ENCODE measurements at regions not wholly inside any gene's neighbourhood (a gene's known extent, or its start where the extent isn't known, plus 50 kb on each side); places are given as distances from the start of the nearest gene placed in this dataset.

DNA sequence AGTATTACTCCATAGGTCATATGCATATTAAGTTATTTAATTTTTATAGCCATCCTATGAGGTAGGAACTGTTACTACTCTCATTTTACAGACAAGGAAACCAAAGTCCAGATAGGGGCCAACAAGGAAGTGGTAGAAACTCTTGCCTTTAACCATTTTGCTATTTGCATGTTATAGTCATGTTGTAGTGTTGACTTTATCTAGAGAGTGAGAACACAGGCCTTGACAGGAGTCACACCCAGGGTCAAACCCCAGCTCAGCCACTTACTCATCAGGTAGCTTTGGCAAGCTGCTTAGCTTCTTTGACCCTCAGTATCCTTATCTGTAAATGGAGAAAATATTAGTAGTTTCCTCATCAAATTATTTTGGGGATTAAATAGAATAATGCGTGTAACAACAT is 156.2 kb downstream of the CAND1 start:
- no peak for DNase-seq (ENCODE audit: low read depth in 2 of 3, low spot score in 2 of 3)

DNA sequence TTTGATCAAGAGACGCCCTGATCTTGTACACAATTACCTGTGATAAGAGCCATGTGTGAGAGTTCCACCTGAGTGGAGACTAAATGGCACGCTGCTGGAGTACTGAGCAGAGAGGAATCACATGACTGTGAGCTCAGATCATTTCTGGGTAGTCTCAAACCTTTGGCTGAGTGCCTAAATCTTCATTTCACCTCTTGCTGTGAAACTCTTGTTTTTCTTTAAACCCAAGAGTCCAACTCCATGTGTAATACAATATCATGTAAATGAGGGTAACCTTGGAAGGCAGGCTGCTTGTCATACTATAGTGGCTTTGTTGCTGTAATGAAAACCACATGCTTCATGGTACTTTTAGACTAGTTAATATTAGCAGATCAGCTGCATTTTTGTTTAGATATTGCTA is 156.9 kb downstream of the CAND1 start:
- no peak for DNase-seq (ENCODE audit: low read depth in 2 of 3, low spot score in 2 of 3)

DNA sequence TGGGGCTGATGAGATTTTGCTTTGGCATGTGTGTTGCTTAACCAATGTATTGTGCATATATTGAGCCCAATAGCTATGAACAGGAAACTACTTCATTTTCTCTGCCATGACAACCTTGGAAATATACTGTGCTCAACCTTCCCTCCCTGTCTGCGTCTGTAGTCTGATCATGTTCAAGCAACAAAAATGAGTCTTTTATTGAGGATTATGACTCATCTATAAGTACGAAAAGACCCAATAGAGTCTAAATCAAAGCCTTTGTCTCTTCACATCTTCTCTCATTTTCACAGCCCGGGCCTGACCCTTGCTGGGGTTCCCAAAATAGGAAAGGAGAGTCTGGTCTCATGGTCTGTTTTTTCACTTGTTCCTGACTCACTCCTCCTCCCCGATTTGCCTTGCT is 158.2 kb downstream of the CAND1 start:
- no peak for DNase-seq (ENCODE audit: low read depth in 2 of 3, low spot score in 2 of 3)

DNA sequence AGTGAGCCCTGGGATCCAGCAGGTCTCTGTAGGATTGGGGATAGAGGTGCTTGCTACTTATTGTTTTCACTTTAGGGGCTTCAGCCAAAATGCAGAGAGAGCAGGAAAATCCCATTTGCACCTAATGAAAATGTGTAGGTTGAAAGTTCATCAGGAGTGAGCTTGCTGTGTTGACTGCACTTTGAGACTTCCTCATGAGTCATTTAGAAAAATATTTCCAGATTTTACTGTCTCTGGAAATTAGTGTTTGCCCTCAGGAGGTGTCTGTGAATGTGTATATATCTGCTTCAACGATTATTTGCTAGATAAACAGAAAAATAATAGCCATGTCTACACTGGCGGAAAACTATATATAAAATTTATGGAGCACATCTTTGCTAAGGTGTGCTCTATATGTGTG is 159.3 kb downstream of the CAND1 start:
- DNase-seq (ENCODE audit: low read depth in 2 of 3, low spot score in 2 of 3), result no peak

DNA sequence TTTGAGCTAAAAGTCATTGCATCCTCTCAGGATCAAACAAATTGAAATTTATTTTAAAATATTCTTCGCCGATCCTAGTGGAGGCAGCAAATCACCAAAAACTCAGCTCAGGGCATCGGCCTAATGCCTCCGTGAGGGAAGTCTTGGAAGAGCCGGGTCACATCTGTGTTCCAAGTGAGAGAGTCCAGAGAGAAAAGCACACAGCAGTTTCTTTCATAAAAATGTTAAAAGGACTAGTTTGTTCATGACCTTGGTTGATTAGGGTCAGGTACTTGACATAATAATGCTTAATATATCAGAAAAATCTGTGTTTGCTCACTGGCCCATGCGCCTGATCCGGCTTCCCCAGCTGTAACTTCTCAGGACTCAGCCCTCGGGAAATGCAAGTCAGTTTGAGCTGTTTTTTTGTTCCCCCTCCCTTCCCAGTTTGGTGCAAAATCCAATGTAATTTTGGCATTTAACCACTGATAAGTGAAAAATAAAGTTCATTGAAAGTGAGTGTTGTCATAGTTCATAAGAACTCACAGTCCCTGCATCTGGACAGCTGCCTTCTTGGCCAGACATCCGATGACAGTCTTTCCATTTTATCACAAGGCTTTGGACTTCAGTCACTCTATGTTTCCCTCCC is 161.7 kb downstream of the CAND1 start:
- DNase-seq (ENCODE audit: low read depth in 2 of 3, low spot score in 2 of 3), result no peak

DNA sequence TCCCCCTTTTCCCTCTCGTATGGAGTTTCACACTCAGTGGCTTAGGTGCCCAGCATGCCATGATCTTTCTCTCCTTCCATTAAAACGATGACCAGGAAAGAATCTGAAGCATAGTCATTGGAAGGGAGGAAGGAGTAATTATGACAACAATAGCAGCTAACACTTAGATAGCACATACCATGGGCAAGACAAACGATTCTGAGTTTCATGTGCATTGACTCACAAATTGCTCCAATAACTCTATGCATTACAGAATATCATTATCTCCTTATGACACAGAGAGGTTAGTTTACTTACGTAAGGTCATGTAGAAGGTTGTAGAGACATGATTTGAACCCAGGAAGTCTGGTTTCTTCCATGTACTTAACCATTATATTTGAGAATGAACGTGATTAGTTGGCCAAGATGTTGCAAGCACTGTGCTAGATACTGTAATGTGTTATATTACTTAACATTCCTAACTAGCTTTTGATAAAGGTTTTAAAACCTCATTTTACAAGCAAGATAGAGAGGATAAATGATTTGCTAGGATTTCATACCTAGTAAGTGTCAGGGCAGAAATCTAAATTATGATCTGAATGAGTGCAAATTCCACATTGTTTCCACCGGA is 162.4 kb downstream of the CAND1 start:
- no peak for DNase-seq (ENCODE audit: low read depth in 2 of 3, low spot score in 2 of 3)

DNA sequence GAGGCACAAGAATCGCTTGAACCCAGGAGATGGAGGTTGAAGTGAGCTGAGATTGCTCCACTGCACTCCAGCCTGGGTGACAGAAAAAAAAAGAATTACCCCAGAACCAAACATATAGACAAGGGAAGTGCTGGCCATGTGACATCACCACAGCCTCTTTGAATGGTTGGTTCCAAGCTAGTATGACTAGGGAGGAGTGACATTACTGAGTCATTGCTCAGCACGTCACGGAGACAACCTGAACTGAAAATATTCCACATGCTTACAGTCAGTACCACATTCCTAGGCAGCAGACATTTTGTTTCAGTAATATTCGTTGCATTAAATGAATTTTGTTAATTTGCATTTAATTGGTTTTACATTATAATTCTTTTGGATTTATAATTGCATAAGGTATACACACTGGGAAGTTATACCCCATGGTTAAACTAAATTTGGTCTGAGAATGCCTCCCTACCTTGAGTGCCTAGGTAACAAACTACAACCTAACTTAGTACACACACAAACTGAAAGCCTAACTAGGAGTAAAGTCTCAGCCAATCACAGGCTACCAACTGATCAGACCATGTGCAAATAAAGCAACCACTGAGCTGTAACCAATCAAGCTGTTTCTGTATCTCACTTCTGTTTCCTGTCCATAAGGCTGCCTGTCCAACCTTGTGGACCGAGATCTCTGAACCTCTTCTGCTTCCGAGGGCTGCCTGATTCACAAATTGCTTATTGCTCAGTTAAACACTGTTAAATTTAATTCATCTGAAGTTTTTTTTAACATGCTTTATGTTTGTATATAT is 164.4 kb downstream of the CAND1 start:
- DNase-seq (ENCODE audit: low read depth in 2 of 3, low spot score in 2 of 3), result no peak

DNA sequence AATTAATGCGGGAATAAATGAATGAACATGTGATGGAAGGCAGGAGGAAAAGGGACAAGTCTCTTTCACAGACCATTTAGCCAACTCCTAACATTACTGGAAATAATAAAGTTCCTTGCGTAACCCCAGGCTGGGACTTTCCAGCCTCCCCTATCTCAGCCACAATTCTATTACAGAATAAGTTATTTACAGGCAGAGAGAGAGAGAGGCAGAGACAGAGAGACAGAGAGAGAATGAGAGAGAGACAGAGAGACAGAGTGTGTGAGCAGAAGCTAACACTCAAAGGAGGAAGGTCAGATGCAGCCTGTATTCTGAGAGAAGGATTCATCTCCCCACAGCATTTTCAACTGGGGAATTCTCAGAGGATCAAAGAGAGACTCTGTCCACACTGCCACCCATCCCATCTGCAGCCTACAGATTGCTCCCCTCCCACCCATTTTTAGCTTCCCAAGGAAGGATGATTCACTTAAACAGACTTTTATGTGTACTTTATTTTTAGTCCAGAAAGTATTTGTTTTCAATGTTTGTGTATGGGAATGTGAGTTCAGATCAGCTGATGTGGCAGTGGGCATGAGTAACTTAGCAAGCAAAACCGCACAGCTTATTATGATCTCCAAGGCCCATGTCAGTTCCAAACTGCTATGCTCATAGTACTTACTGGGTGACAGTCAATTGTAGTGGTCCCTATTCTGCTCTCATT is 165.7 kb downstream of the CAND1 start:
- DNase-seq (ENCODE audit: low read depth in 2 of 3, low spot score in 2 of 3), result no peak

DNA sequence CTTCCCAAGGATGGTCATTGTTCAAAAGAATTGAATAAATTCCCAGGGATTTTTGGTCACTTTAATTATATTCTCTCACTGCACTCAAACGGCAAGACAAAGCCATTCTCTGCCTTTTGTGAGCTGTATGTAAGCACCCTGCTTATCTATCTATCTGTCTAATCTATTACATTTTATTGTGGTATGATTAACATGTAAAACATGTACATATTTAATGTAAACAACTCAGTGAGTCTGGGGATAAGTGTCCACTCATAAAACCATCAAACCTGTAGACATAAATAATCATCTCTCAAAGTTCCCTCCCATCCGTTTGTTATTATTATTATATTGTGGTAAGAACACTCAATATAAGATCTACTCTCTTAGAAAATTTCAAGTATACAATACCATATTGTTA is 167.1 kb downstream of the CAND1 start:
- no peak for DNase-seq (ENCODE audit: low read depth in 2 of 3, low spot score in 2 of 3)

DNA sequence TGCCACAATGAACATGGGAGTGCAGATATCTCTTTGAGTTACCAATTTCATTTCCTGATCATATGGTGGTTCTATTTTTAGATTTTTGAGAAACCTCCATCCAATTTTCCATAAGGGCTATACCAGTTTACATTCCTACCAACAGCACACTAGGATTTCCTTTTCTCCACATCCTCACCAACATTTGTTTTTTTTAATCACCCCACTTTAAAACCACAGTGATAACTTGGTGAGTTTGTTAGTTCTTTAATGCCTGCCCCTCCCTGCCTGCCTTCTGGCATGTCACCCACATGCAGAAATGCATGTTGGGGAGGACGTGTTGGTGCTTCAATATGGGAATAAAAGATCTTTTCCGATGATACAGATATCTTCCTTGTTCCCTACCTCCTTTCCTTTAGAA is 167.9 kb downstream of the CAND1 start:
- no peak for DNase-seq (ENCODE audit: low read depth in 2 of 3, low spot score in 2 of 3)

DNA sequence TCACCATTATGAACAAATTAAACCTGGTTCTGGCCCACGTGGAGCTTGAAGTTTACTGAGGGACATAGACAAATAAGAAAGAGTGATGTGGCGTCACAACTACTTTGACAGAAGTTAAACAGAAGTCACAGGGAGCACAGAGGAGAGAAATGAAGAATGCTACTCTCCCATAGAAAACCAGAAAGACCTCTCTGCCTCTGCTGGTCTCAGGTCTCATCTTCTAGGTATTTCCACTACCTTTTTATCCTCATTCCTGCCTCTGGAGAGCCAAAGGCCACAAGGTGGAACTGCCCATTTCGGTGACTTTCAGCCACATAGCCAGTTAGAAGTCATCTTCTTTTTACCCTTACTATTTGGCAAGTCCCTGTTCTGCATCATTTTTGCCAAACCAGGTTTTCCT is 170.5 kb downstream of the CAND1 start:
- DNase-seq (ENCODE audit: low read depth in 2 of 3, low spot score in 2 of 3), result no peak

DNA sequence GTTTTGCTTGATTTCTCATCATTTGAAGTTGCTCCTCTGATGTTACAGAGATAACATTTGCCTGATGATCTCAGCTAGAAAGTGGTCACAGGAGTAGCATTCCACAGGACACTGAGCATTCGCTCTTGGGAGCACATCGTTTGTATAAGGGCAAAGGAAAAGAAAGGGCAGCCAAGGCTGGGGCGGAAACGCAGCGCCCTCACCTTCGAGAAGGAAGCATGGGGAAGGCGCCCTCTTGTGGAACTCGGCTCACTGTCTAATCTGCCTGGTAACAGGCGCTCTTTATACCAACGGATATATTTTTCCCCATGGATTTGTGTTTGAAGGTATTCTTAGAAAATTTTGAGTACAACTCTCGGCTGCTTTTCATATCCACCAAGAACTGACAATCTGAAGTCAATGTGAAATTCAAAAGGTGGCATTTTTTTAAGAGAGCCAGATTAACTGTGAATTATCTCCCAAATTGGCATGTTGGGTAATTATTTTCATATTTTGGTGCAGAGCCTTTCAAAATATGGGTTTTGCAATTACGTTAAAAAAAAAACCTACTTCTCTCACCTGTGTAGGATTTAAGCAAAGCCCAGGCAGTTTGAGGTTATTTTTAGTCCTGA is 172.7 kb downstream of the CAND1 start:
- DNase-seq (ENCODE audit: low read depth in 2 of 3, low spot score in 2 of 3), result peak; percentile 43 to 81 (median 67)

DNA sequence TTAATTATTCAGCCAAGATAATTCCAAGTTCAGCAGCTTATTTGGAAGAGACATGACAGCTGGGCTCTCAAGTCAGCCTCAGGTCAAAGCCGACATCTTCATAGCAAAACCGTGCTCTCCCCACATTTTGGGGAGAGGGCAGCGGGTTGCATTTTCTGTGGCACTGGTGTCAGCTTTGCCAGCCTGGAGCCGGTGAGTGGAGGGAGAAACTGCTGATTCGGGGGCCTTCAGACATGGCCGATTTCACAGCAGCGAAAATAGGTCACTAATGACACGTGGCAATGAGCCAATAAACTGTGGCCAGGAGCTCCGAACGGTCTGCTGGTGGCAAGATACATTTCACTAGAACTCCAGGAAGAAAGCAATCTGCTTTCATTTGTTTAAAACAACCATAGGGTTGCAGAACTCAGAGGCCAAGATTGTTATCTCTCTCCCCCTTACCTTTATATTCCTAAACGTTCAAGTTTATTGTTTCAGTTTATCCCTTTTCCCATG is 173.2 kb downstream of the CAND1 start:
- DNase-seq (ENCODE audit: low read depth in 2 of 3, low spot score in 2 of 3), result peak in 1 of 3 donors; percentile 31

DNA sequence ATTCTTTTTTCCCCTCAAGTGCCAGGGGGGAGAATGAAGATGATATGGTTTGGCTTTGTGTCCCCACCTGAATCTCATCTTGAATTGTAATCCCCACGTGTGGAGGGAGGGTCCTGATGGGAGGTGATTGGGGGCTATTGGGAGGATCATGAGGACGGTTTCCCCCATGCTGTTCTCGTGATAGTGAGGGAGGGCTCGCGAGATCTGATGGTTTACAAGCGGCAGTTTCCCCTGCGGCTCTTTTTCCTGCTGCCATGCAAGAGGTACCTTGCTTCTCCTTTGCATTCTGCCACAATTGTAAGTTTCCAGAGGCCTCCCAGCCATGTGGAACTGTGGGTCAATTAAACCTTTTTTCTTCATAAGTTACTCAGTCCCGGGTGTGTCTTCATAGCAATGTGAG is 173.7 kb downstream of the CAND1 start:
- no peak for DNase-seq (ENCODE audit: low read depth in 2 of 3, low spot score in 2 of 3)

DNA sequence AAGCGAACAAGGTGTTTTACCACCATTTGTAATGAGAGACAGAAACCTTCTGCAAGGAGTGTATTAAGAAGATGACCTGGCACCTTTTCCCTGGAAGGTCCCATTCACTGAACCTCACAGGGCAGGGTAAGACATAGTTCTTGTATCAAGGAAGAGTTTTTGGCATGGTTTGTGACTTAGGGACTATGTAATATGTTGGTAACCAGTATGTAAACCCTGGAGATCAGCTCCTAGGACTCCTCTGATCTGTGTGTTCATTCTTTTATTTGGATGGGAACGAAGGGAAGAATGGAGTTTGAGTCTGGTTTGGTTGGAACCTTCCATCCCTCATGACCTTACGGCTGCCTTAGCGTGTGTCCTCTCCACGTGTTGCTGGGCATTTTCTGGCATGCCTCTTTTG is 175.4 kb downstream of the CAND1 start:
- no peak for DNase-seq (ENCODE audit: low read depth in 2 of 3, low spot score in 2 of 3)

DNA sequence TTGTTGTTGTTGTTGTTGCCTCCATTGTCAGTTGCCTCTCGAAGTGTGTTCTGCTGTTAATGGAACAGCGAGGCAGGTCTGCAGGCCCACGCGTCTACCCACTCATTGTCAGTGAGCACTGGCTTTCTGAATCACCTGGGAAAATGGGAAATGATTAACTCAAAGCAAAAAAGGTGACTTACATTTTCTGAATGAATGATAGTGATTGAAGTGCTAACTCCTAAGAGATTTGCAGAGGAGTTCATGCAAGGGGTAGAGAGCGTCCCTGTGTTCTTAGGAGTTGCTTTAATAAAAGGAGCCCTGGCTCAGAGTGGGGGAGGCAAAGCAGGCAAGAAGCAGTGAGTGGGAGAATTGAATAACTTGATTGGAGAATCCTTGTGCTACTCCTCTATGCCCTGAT is 177.6 kb downstream of the CAND1 start:
- DNase-seq (ENCODE audit: low read depth in 2 of 3, low spot score in 2 of 3), result no peak

DNA sequence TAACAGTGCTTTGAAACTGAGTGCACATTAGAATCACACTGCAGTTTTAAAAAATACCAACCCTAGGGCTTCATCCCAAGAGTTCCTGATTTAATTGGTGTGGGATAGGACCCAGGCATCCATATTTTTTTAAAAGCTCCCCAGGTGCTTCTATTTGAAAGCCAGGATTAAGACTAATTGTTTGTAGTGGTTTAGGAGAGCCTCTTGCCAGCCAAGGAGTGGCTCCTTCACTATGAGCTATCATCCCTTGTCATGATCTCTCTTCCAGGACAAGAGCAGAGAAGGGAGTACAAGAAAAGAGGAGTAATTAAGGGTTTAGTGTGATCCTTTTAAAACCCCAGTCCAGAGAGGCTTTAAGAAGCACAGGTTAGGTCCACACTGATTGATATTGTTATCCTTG is 178.0 kb downstream of the CAND1 start:
- DNase-seq (ENCODE audit: low read depth in 2 of 3, low spot score in 2 of 3), result no peak

DNA sequence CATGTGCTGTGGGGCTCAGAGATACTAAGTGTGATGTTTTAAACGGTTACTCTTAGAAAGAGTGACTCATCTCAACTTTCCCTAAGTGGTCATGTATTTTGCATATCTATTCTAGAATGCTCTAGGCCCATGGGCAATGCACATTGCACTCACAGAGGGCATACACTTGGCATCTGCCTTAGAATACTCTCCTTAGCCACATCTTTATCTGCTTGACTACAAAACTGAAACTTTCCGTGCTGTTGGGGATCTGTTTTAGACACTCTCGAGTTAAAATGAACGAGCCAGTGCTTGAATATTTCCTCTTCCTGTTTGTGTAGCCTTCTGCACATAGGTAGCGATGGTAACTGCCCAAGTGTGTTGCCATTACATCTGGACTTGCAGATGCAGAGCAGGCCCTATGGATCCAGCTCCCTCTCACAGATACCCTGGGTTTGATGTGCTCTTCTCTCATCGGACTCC is 180.5 kb downstream of the CAND1 start:
- no peak for DNase-seq (ENCODE audit: low read depth in 2 of 3, low spot score in 2 of 3)

DNA sequence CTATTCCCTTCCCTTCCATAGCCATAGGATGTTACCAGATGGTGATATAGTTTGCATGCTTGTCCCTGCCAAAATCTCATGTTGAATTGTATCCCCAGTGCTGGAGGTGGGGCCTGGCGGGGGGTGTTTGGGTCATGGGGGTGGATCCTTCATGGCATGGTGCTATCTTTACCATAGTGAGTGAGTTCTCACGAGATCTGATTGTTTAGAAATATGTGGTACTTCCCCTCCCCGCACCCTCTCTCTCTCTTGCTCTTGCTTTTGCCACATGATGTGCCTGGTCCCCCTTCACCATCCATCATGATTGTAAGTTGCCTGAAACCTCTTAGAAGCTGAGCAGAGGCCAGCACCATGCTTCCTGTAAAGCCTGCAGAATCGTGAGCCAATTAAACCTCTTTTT is 181.3 kb downstream of the CAND1 start:
- DNase-seq (ENCODE audit: low read depth in 2 of 3, low spot score in 2 of 3), result no peak

DNA sequence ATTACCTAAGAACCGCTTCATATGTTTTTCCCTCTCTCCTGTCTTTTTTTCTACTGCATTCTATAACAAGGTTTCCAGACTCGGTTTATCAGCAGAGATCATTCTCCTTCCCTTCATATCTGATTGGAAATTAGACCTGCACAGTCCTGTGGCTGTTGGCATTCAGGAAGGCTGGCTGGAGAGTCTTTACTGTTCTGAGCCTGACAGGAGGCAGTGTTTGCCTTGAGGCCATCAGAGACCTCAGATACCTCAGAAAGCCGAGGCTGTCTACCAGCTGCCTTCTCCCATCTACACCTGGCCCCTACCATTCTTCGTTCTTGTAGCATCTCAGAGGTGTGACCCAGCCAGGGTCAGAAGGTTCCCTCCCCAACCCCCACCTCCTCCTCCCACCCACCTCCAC is 182.0 kb downstream of the CAND1 start:
- DNase-seq (ENCODE audit: low read depth in 2 of 3, low spot score in 2 of 3), result no peak
